Stimulated activated memory B cell treated with anti-CD40 and anti-IgM and Interleukin-4, amounts not matched to agents 10 μg/mL and 1 μg/mL and 100 μg/mL, for 72 hours (primary cell): ENCODE measurements at regions not wholly inside any gene's neighbourhood (a gene's known extent, or its start where the extent isn't known, plus 50 kb on each side); places are given as distances from the start of the nearest gene placed in this dataset.
"Not testable (repeated sequence)": the region's sequence is repeated elsewhere in the genome, so short reads cannot be mapped to it uniquely, and the experiment has no call there.

ENCODE experiments used
- ATAC-seq: fragments of 150-1000 bp; cut with Tn5 transposase; 2 replicates; pipeline ENCODE4 v1.10.0; 2021
- H3K27ac Mint-ChIP-seq: one replicate; pipeline ENCODE4 v1.8.0; 2022; ENCODE audit warnings: mild to moderate bottlenecking, mixed read lengths
- H3K27me3 Mint-ChIP-seq: one replicate; pipeline ENCODE4 v1.8.0; 2022; ENCODE audit warnings: mixed read lengths
- H3K36me3 Mint-ChIP-seq: one replicate; pipeline ENCODE4 v1.8.0; 2022; ENCODE audit warnings: mixed read lengths
- H3K4me1 Mint-ChIP-seq: one replicate; pipeline ENCODE4 v1.8.0; 2022; ENCODE audit warnings: mixed read lengths
- H3K4me3 Mint-ChIP-seq: one replicate; pipeline ENCODE4 v1.8.0; 2022; ENCODE audit warnings: mild to moderate bottlenecking, moderate library complexity, mixed read lengths
- H3K9me3 Mint-ChIP-seq: one replicate; pipeline ENCODE4 v1.8.0; 2022; ENCODE audit warnings: mixed read lengths

GRCh38 chr4:134885436-134885835 is 683.8 kb upstream of the PABPC4L start:
- Mint-ChIP-seq H3K9me3 (no peaks in the 10 kb centered on the region), H3K27me3 (no peaks in the 10 kb centered on the region), H3K36me3 (no peaks in the 10 kb centered on the region), H3K4me3 (no peak overlapping the region), H3K27ac (no peak overlapping the region), H3K4me1 (no peaks in the 10 kb centered on the region)
- no peak for ATAC-seq

- no peak overlapping the region for H3K4me3 Mint-ChIP-seq
- no peaks in the 10 kb centered on the region for H3K4me1 Mint-ChIP-seq
- H3K27ac Mint-ChIP-seq, result no peak overlapping the region
- no peak for ATAC-seq
- no peaks in the 10 kb centered on the region for H3K27me3 Mint-ChIP-seq
- no peaks in the 10 kb centered on the region for H3K9me3 Mint-ChIP-seq
- H3K36me3 Mint-ChIP-seq, result no peaks in the 10 kb centered on the region
Measured at GRCh38 chr4:134883831-134884449, 682.4 kb upstream of the PABPC4L start.

DNA sequence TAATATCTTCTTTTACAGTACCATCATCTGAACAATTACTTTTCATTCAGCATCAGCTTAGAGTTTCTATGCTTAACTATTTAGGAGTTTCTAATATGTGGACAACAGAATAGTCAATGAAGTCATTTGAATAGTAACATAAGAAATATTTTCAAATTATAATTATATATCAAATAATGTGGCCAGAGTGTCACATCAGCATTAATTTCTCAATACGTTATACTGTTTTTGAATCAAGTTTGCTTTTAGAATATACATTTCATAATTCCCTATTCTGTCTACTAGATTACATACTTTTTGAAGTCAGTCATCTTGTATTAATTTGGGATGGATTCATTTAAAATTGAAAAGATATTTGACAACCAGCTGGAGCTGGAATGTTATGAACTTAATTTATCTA is 677.4 kb upstream of the PABPC4L start:
- no peaks in the 10 kb centered on the region for H3K36me3 Mint-ChIP-seq
- H3K4me3 Mint-ChIP-seq, result no peak overlapping the region
- no peaks in the 10 kb centered on the region for H3K4me1 Mint-ChIP-seq
- H3K27me3 Mint-ChIP-seq, result no peaks in the 10 kb centered on the region
- no peak overlapping the region for H3K27ac Mint-ChIP-seq
- no peak for ATAC-seq
- H3K9me3 Mint-ChIP-seq, result no peaks in the 10 kb centered on the region

DNA sequence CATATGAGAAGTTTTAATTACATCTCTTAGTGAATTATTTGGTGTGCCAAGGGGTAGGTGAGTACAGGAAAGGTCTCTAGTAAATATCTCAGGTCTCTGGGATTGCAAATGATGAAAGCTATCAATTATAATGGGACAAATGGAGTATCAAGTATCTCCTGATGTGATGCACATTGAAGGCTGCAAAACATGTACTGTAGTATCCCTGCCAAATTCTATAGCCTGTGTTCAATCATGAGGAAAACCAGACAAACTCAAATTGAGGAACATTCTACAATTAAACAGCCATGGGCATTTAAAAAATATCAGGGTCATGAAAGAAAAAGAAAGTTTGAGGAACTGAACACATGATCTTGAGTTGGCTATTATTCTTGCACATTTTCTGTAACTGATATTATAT is 665.4 kb upstream of the PABPC4L start:
- no peaks in the 10 kb centered on the region for H3K36me3 Mint-ChIP-seq
- H3K27ac Mint-ChIP-seq, result no peak overlapping the region
- H3K9me3 Mint-ChIP-seq, result no peaks in the 10 kb centered on the region
- H3K4me1 Mint-ChIP-seq, result no peaks in the 10 kb centered on the region
- no peak overlapping the region for H3K4me3 Mint-ChIP-seq
- no peaks in the 10 kb centered on the region for H3K27me3 Mint-ChIP-seq
- no peak for ATAC-seq

DNA sequence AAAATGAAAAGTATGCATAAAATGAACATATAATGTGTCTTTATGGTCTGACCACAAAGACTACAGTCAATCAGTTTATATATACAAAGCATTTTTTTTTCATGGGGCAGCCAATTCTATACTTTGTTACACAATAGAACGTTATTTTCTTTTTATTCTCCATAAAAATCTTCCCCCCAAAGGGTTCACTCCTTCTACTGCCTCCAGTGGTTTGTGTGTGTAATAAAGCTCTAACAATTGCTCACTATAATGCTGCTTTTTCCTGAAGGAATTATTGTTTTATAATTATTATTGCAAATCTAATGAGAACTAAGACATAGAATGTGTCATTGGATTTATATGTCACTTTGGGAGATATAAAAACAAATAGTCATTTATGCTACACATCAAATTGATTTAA is 664.1 kb upstream of the PABPC4L start:
- no peaks in the 10 kb centered on the region for H3K4me1 Mint-ChIP-seq
- ATAC-seq, result no peak
- peaks cover 5% of the 10 kb centered on the region for H3K9me3 Mint-ChIP-seq
- no peak overlapping the region for H3K4me3 Mint-ChIP-seq
- no peaks in the 10 kb centered on the region for H3K36me3 Mint-ChIP-seq
- no peak overlapping the region for H3K27ac Mint-ChIP-seq
- H3K27me3 Mint-ChIP-seq, result no peaks in the 10 kb centered on the region

DNA sequence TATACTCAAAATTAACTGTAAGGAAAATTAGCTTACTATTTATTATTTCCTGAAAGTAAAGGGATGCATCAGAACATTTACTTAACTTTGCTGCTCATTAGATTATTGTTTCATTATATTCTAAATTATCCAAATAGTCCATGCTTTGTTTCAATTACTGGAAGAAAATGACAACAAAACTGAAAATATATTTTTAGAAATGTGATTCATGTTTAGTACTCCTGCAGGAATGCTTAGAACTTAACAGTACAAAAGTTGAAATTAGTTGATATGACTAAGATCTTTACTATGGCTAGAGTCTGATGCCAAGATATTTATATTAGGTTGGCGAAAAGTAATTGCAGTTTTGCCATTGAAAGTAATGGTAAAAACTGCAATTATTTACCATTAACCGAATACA is 660.5 kb upstream of the PABPC4L start:
- peaks cover 8% of the 10 kb centered on the region for H3K9me3 Mint-ChIP-seq
- no peaks in the 10 kb centered on the region for H3K36me3 Mint-ChIP-seq
- no peak overlapping the region for H3K4me3 Mint-ChIP-seq
- no peaks in the 10 kb centered on the region for H3K4me1 Mint-ChIP-seq
- H3K27ac Mint-ChIP-seq, result no peak overlapping the region
- ATAC-seq, result no peak
- H3K27me3 Mint-ChIP-seq, result no peaks in the 10 kb centered on the region

DNA sequence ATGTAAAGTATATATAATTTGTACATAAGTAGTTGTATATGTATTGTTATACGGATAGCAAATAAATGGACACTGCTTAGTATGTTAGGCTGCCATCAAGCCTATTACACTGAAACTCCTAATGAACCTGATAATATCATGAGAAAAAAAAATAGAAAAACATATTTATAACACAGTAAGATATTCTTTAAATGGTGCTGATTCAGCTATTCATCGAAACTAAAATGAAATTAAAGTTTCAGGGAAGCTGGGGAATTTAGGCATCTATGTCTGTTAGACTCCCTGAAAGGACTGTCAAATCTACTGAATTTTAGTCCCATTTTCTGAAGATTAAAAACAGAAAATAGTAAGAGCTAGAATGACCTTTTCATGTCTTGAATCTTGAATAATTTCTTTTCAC is 647.1 kb upstream of the PABPC4L start:
- Mint-ChIP-seq H3K9me3 (no peaks in the 10 kb centered on the region), H3K27me3 (no peaks in the 10 kb centered on the region), H3K36me3 (no peaks in the 10 kb centered on the region), H3K4me1 (no peaks in the 10 kb centered on the region), H3K4me3 (no peak overlapping the region), H3K27ac (no peak overlapping the region)
- no peak for ATAC-seq

GRCh38 chr4:134830741-134831140 is 629.2 kb upstream of the PABPC4L start:
- not testable (repeated sequence) for H3K27ac Mint-ChIP-seq, H3K27me3 Mint-ChIP-seq, H3K9me3 Mint-ChIP-seq, H3K4me1 Mint-ChIP-seq, H3K4me3 Mint-ChIP-seq, H3K36me3 Mint-ChIP-seq, ATAC-seq

DNA sequence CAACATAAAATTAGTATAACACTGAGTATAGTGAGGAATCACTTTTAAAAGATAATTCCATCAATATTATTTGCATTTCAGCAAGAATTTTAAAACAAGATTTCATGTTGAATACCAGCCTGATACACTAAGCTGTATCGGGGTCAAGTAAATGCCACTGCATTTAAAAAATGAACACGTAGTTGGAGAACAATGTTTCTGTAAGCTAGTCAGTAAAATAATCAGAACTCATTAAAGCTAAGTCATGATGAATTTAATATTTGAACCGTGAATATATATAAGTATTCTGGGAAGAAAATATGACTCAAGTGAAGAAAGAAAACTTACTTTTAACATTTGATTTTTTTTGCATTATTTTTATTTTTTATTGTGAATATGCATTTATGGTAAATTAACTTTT is 611.0 kb upstream of the PABPC4L start:
- ATAC-seq, result no peak
- Mint-ChIP-seq H3K27me3 (no peaks in the 10 kb centered on the region), H3K9me3 (peaks cover 7% of the 10 kb centered on the region), H3K27ac (no peak overlapping the region), H3K4me3 (no peak overlapping the region), H3K36me3 (no peaks in the 10 kb centered on the region), H3K4me1 (no peaks in the 10 kb centered on the region)

GRCh38 chr4:134807231-134807745 is 605.7 kb upstream of the PABPC4L start:
- no peaks in the 10 kb centered on the region for H3K4me1 Mint-ChIP-seq
- H3K27me3 Mint-ChIP-seq, result no peaks in the 10 kb centered on the region
- H3K9me3 Mint-ChIP-seq, result peaks cover 4% of the 10 kb centered on the region
- H3K4me3 Mint-ChIP-seq, result no peak overlapping the region
- no peak for ATAC-seq
- H3K27ac Mint-ChIP-seq, result no peak overlapping the region
- H3K36me3 Mint-ChIP-seq, result no peaks in the 10 kb centered on the region

DNA sequence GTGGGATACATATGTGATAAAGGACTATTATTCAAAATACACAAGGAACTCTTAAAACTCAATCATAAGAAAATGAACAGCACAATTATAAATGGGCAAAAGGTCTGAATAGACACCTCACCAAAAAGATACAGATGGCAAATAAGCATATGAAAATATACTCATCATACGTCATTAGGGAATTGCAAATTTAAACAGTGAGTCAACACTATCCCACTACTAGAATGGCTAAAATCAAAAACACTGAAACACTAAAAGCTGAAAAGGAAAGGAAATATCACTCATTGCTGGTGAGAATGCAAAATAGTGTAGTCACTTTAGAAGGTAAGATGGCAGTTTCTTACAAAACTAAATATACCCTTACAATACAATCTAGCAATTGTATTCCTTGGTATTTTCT is 597.0 kb upstream of the PABPC4L start:
- H3K27ac Mint-ChIP-seq, result no peak overlapping the region

GRCh38 chr4:134787315-134787714 is 585.7 kb upstream of the PABPC4L start:
- Mint-ChIP-seq H3K4me1 (no peaks in the 10 kb centered on the region), H3K27me3 (no peaks in the 10 kb centered on the region)
- no peak for ATAC-seq

More for the DNA sequence above, 597.0 kb upstream of the PABPC4L start:
- Mint-ChIP-seq H3K27me3 (no peaks in the 10 kb centered on the region), H3K4me3 (no peak overlapping the region), H3K4me1 (no peaks in the 10 kb centered on the region), H3K36me3 (no peaks in the 10 kb centered on the region), H3K9me3 (peaks cover 7% of the 10 kb centered on the region)
- no peak for ATAC-seq

GRCh38 chr4:134780244-134780643 is 578.7 kb upstream of the PABPC4L start:
- H3K36me3 Mint-ChIP-seq, result no peaks in the 10 kb centered on the region
- ATAC-seq, result no peak
- no peaks in the 10 kb centered on the region for H3K4me1 Mint-ChIP-seq
- peaks cover 13% of the 10 kb centered on the region for H3K9me3 Mint-ChIP-seq
- H3K27me3 Mint-ChIP-seq, result no peaks in the 10 kb centered on the region
- no peak overlapping the region for H3K27ac Mint-ChIP-seq
- H3K4me3 Mint-ChIP-seq, result no peak overlapping the region

More at GRCh38 chr4:134787315-134787714, 585.7 kb upstream of the PABPC4L start:
- Mint-ChIP-seq H3K36me3 (no peaks in the 10 kb centered on the region), H3K4me3 (no peak overlapping the region), H3K27ac (no peak overlapping the region), H3K9me3 (peaks cover 11% of the 10 kb centered on the region)

- Mint-ChIP-seq H3K4me1 (no peaks in the 10 kb centered on the region), H3K36me3 (no peaks in the 10 kb centered on the region)
- ATAC-seq, result no peak
Measured at GRCh38 chr4:134777606-134778005, 576.0 kb upstream of the PABPC4L start.

GRCh38 chr4:134773497-134774000 is 572.0 kb upstream of the PABPC4L start:
- peaks cover 7% of the 10 kb centered on the region for H3K9me3 Mint-ChIP-seq

More at GRCh38 chr4:134777606-134778005, 576.0 kb upstream of the PABPC4L start:
- Mint-ChIP-seq H3K9me3 (peaks cover 13% of the 10 kb centered on the region), H3K27ac (no peak overlapping the region), H3K4me3 (no peak overlapping the region), H3K27me3 (no peaks in the 10 kb centered on the region)

GRCh38 chr4:134762053-134762452 is 560.5 kb upstream of the PABPC4L start:
- Mint-ChIP-seq H3K36me3 (no peaks in the 10 kb centered on the region), H3K4me3 (no peak overlapping the region), H3K27ac (no peak overlapping the region), H3K9me3 (no peaks in the 10 kb centered on the region), H3K4me1 (no peaks in the 10 kb centered on the region), H3K27me3 (no peaks in the 10 kb centered on the region)
- no peak for ATAC-seq

More at GRCh38 chr4:134773497-134774000, 572.0 kb upstream of the PABPC4L start:
- no peaks in the 10 kb centered on the region for H3K36me3 Mint-ChIP-seq
- no peak overlapping the region for H3K4me3 Mint-ChIP-seq
- ATAC-seq, result no peak
- H3K27me3 Mint-ChIP-seq, result no peaks in the 10 kb centered on the region
- no peak overlapping the region for H3K27ac Mint-ChIP-seq
- H3K4me1 Mint-ChIP-seq, result no peaks in the 10 kb centered on the region
